IMR-90 (cell line): ENCODE measurements at regions not wholly inside any gene's neighbourhood (a gene's known extent, or its start where the extent isn't known, plus 50 kb on each side); places are given as distances from the start of the nearest gene placed in this dataset.

Experiments
- ATAC-seq: fragments of 200-7000 bp; cut with Tn5 transposase; 2 replicates; pipeline ENCODE4 v1.9.1; 2020; ENCODE audit warnings: low read depth, mild to moderate bottlenecking, moderate library complexity
- BruUV-seq: library from RNA; stranded (reverse); fragments of 400-500 nt; replicated peaks from 2 replicates; lab custom pipeline; 2021; lab: Mats Ljungman, UMichigan
- CTCF ChIA-PET: fragments of 300-600 bp; formaldehyde crosslinking; extraction: SDS; loops from one replicate; lab custom pipeline; 2021; ENCODE audit warnings: antibody characterized with exemption; lab: Yijun Ruan, JAX
- POLR2A ChIA-PET: fragments of 300-600 bp; sonication (Branson Sonifier 250); formaldehyde crosslinking; loops from one replicate; lab custom pipeline; 2022; ENCODE audit warnings: antibody characterized with exemption; ENCODE audit not compliant: unreplicated experiment; lab: Charles Lee
- DNase-seq: peaks from one replicate; pipeline ENCODE4 v3.0.0; 2013
- H2AFZ ChIP-seq: replicated peaks from 2 replicates; pipeline ENCODE3; 2013; ENCODE audit warnings: low read length, mild to moderate bottlenecking; ENCODE audit not compliant: poor library complexity
- H2AK5ac ChIP-seq: 2 replicates; pipeline ENCODE4 v1.6.1; 2013; ENCODE audit warnings: low read depth, low read length, inconsistent platforms
- H2AK9ac ChIP-seq: replicated peaks from 2 replicates; pipeline ENCODE3; 2013; ENCODE audit warnings: mild to moderate bottlenecking, low read depth, low read length, moderate library complexity; ENCODE audit not compliant: poor library complexity
- H2BK120ac ChIP-seq: 2 replicates; pipeline ENCODE4 v1.6.1; 2013; ENCODE audit warnings: low read depth, low read length, inconsistent platforms
- H2BK15ac ChIP-seq: 3 replicates; pipeline ENCODE4 v1.6.1; 2013; ENCODE audit warnings: low read depth, low read length, inconsistent platforms
- H2BK20ac ChIP-seq: 2 replicates; pipeline ENCODE4 v1.6.1; 2013; ENCODE audit warnings: low read depth, mild to moderate bottlenecking, inconsistent platforms, low read length, moderate library complexity
- H2BK5ac ChIP-seq: 2 replicates; pipeline ENCODE4 v1.6.1; 2013; ENCODE audit warnings: mild to moderate bottlenecking, low read depth, low read length, inconsistent platforms; ENCODE audit not compliant: poor library complexity, severe bottlenecking
- H3K14ac ChIP-seq: replicated peaks from 2 replicates; pipeline ENCODE4 v1.6.1; 2013; ENCODE audit warnings: low read depth, low read length, inconsistent platforms
- H3K18ac ChIP-seq: 2 replicates; pipeline ENCODE4 v1.6.1; 2013; ENCODE audit warnings: low read depth, low read length, control low read depth
- H3K23ac ChIP-seq: 2 replicates; pipeline ENCODE4 v1.6.1; 2013; ENCODE audit warnings: low read depth, low read length, inconsistent platforms
- H3K27ac ChIP-seq: 2 replicates; pipeline ENCODE4 v1.5.1; 2013; ENCODE audit warnings: mild to moderate bottlenecking, control low read depth, low read length; ENCODE audit not compliant: insufficient read depth
- H3K27me3 ChIP-seq: 2 replicates; pipeline ENCODE4 v1.6.1; 2013; ENCODE audit warnings: low read length; ENCODE audit not compliant: control insufficient read depth, insufficient read depth
- H3K36me3 ChIP-seq: 2 replicates; pipeline ENCODE4 v1.6.1; 2013; ENCODE audit warnings: low read length, mixed read lengths; ENCODE audit not compliant: control insufficient read depth, insufficient read depth
- H3K4ac ChIP-seq: 2 replicates; pipeline ENCODE4 v1.6.1; 2013; ENCODE audit warnings: low read depth, low read length, inconsistent platforms
- H3K4me1 ChIP-seq: 2 replicates; pipeline ENCODE4 v1.6.1; 2013; ENCODE audit warnings: low read length, mixed read lengths; ENCODE audit not compliant: control insufficient read depth, insufficient read depth
- H3K4me2 ChIP-seq: 2 replicates; pipeline ENCODE4 v1.6.1; 2013; ENCODE audit warnings: low read depth, mild to moderate bottlenecking, control low read depth, low read length, moderate library complexity
- H3K4me3 ChIP-seq: 2 replicates; pipeline ENCODE4 v1.5.1; 2013; ENCODE audit warnings: low read depth, mild to moderate bottlenecking, control low read depth, low read length, moderate library complexity; ENCODE audit not compliant: insufficient read depth
- H3K56ac ChIP-seq: 2 replicates; pipeline ENCODE4 v1.6.1; 2013; ENCODE audit warnings: low read length, inconsistent platforms; ENCODE audit not compliant: insufficient read depth; ENCODE audit errors: extremely low read depth
- H3K79me1 ChIP-seq, 2 experiments: 2 replicates each; pipeline ENCODE4 v1.6.1; 2013; ENCODE audit warnings: low read length in 2 of 2, inconsistent platforms in 1 of 2, low read depth in 1 of 2
- H3K9ac ChIP-seq: 2 replicates; pipeline ENCODE4 v1.6.1; 2013; ENCODE audit warnings: low read depth, low read length, control low read depth
- H3K9me1 ChIP-seq: 2 replicates; pipeline ENCODE4 v1.6.1; 2013; ENCODE audit warnings: low read length, inconsistent platforms; ENCODE audit not compliant: insufficient read depth
- H3K9me3 ChIP-seq: 2 replicates; pipeline ENCODE4 v1.6.1; 2013; ENCODE audit warnings: low read length; ENCODE audit not compliant: control insufficient read depth, insufficient read depth
- H4K20me1 ChIP-seq: 2 replicates; pipeline ENCODE4 v1.6.1; 2013; ENCODE audit warnings: low read length, inconsistent platforms; ENCODE audit not compliant: insufficient read depth
- H4K5ac ChIP-seq: 2 replicates; pipeline ENCODE4 v1.6.1; 2013; ENCODE audit warnings: mild to moderate bottlenecking, low read depth, low read length, control low read depth
- H4K8ac ChIP-seq, 2 experiments: 2 replicates each; pipeline ENCODE4 v1.6.1; 2013; ENCODE audit warnings: low read depth in 2 of 2, low read length in 2 of 2, control low read depth in 1 of 2, inconsistent platforms in 1 of 2
- H4K91ac ChIP-seq: 2 replicates; pipeline ENCODE4 v1.6.1; 2013; ENCODE audit warnings: low read depth, low read length, inconsistent platforms; ENCODE audit not compliant: insufficient read depth
- BHLHE40 ChIP-seq: fragments of 150-350 bp; IDR thresholded peaks from 2 replicates; pipeline ENCODE4 v1.6.1; 2016; ENCODE audit warnings: mild to moderate bottlenecking, low read depth, low read length
- CEBPB ChIP-seq: IDR thresholded peaks from 2 replicates; pipeline ENCODE4 v1.6.1; 2012; ENCODE audit warnings: low read depth, low read length, improper control_type of control experiment
- CHD1 ChIP-seq: IDR thresholded peaks from 2 replicates; pipeline ENCODE4 v1.6.1; 2012; ENCODE audit warnings: low read depth, low read length, improper control_type of control experiment
- FOS ChIP-seq: fragments of 150-350 bp; IDR thresholded peaks from 2 replicates; pipeline ENCODE4 v1.6.1; 2016; ENCODE audit warnings: low read depth, low read length
- MAFK ChIP-seq: IDR thresholded peaks from 2 replicates; pipeline ENCODE4 v1.6.1; 2012; ENCODE audit warnings: low read depth, low read length, improper control_type of control experiment
- MAZ ChIP-seq: IDR thresholded peaks from 2 replicates; pipeline ENCODE4 v1.6.1; 2012; ENCODE audit warnings: low read depth, mild to moderate bottlenecking, low read length, improper control_type of control experiment, moderate library complexity, borderline replicate concordance
- POLR2A ChIP-seq: IDR thresholded peaks from 2 replicates; pipeline ENCODE4 v1.6.1; 2012; ENCODE audit warnings: mild to moderate bottlenecking, low read depth, low read length
- RAD21 ChIP-seq: IDR thresholded peaks from 2 replicates; pipeline ENCODE4 v1.6.1; 2012; ENCODE audit warnings: low read length, improper control_type of control experiment
- WGBS, 2 experiments: methylation state at CpG; one replicate each; pipeline versions ENCODE4 v1.1.5 to v1.1.7; 2013; ENCODE audit warnings: missing lambda C conversion rate in 2 of 2; ENCODE audit not compliant: insufficient read length in 1 of 2; ENCODE audit errors: extremely low coverage in 2 of 2; 5-methylcytosine and 5-hydroxymethylcytosine counted together
- dilution Hi-C: fragments of 300-500 bp; cut with HindIII; formaldehyde crosslinking; loops from one replicate; pipeline ENCODE4 v1.14.3; 2018; ENCODE audit warnings: low sequenced_read_pairs; ENCODE audit not compliant: unreplicated experiment
- in situ Hi-C: fragments of 300-500 bp; cut with MboI; formaldehyde crosslinking; loops from 3 replicates; pipeline ENCODE4 v1.14.3; 2019; ENCODE audit warnings: low sequenced_read_pairs, inconsistent platforms, mixed read lengths
- intact Hi-C: fragments of 100-400 bp; cut with micrococcal nuclease; formaldehyde crosslinking; loops from 2 replicates; pipeline ENCODE4 v1.10.0; 2022
- TF ChIP-seq, protein P1 (sequence below): fragments of 150-350 bp; IDR thresholded peaks from 2 replicates; pipeline ENCODE4 v1.6.1; 2016; ENCODE audit warnings: low read depth, mild to moderate bottlenecking, low read length, moderate library complexity, borderline replicate concordance

DNA sequence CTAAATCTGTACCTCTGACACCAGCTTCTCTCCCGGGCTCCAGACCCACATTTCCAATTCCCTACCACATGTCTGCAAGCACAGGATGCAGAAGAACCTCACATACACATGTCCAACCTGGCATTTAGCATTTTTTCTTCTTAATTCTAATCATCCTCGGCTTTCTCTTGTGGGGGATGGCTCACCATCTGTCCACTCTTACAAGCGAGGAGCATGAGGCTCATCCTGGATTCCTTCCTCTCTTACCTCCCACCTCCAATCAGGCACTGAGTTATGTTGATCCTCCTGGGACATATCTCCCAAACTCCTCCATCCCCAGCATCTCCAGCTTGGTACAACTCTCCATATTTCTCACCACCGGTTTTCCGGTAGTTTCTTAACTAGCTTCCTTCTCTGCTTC lies 149.8 kb upstream of the LARGE1 start:
- dilution Hi-C loops = no loop called here
- Histone ChIP-seq H3K4me1 (no peaks in the 10 kb centered on the region), H3K9me1 (no peaks in the 10 kb centered on the region), H3K23ac (no peak overlapping the region), H3K79me1 (no peaks in the 10 kb centered on the region), H3K36me3 (no peaks in the 10 kb centered on the region), H4K20me1 (no peaks in the 10 kb centered on the region), H4K8ac (no peak overlapping the region), H3K27ac (no peak overlapping the region), H3K9me3 (peaks cover 30% of the 10 kb centered on the region), H4K91ac (no peak overlapping the region), H2BK20ac (no peak overlapping the region), H4K5ac (no peak overlapping the region), H2AK5ac (no peak overlapping the region), H3K18ac (no peak overlapping the region), H3K9ac (no peak overlapping the region), H3K56ac (no peak overlapping the region), H2BK120ac (no peak overlapping the region), H2BK5ac (no peak overlapping the region), H3K27me3 (no peaks in the 10 kb centered on the region), H3K4me2 (no peak overlapping the region), H3K4ac (no peak overlapping the region), H3K14ac (no peak overlapping the region), H2AFZ (no peak overlapping the region), H2AK9ac (no peak overlapping the region), H2BK15ac (no peak overlapping the region), H3K4me3 (no peak overlapping the region)
- ChIA-PET CTCF (no interaction called here), POLR2A (no interaction called here)
- WGBS, 2 experiments = 17% methylated on average over 3 of the region's 5 CpGs; no CpG with 5 or more reads in 1 of the 2 experiments
- intact Hi-C loops = no loop called here
- in situ Hi-C loops = no loop called here
- ATAC-seq (no peak), DNase-seq (no peak)
- BruUV-seq = no TSS peak
- TF ChIP-seq MAZ (no peak), POLR2A (no peak), MAFK (no peak), RAD21 (no peak), BHLHE40 (no peak), FOS (no peak), CHD1 (no peak), CEBPB (no peak)
- TF ChIP-seq, protein P1, sequence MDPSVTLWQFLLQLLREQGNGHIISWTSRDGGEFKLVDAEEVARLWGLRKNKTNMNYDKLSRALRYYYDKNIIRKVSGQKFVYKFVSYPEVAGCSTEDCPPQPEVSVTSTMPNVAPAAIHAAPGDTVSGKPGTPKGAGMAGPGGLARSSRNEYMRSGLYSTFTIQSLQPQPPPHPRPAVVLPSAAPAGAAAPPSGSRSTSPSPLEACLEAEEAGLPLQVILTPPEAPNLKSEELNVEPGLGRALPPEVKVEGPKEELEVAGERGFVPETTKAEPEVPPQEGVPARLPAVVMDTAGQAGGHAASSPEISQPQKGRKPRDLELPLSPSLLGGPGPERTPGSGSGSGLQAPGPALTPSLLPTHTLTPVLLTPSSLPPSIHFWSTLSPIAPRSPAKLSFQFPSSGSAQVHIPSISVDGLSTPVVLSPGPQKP = no peak
